GM23338 (cell line): ENCODE measurements at regions not wholly inside any gene's neighbourhood (a gene's known extent, or its start where the extent isn't known, plus 50 kb on each side); places are given as distances from the start of the nearest gene placed in this dataset.

Experiments
- CREB1 ChIP-seq: fragments of 250-450 bp; sonication (Bioruptor Pico); IDR thresholded peaks from 2 replicates; pipeline ENCODE4 v1.5.0; 2020; ENCODE audit warnings: low read depth, mild to moderate bottlenecking, moderate library complexity
- EZH2 ChIP-seq: fragments of 200-600 bp; sonication (generic); IDR thresholded peaks from one replicate; pipeline ENCODE4 v1.8.0; 2017; ENCODE audit warnings: antibody characterized with exemption, mild to moderate bottlenecking, low read depth; ENCODE audit not compliant: unreplicated experiment
- EZH2phosphoT487 ChIP-seq: fragments of 200-600 bp; sonication (generic); IDR thresholded peaks from one replicate; pipeline ENCODE4 v1.8.1; 2018; ENCODE audit warnings: antibody characterized with exemption; ENCODE audit not compliant: unreplicated experiment
- JUNB ChIP-seq: IDR thresholded peaks from one replicate; pipeline ENCODE4 v1.6.1; 2016; ENCODE audit warnings: antibody characterized with exemption; ENCODE audit not compliant: unreplicated experiment
- POLR2AphosphoS5 ChIP-seq: IDR thresholded peaks from 2 replicates; pipeline ENCODE4 v1.6.1; 2016; ENCODE audit warnings: antibody characterized with exemption, low read depth
- STAT1 ChIP-seq: IDR thresholded peaks from one replicate; pipeline ENCODE4 v1.6.1; 2016; ENCODE audit warnings: antibody characterized with exemption; ENCODE audit not compliant: unreplicated experiment
- ZNF331 ChIP-seq: fragments of 250-450 bp; sonication (Bioruptor Pico); IDR thresholded peaks from 2 replicates; pipeline ENCODE4 v1.5.0; 2020; ENCODE audit warnings: low read depth, mild to moderate bottlenecking, moderate library complexity
- TF ChIP-seq, protein P1 (sequence below), 2 experiments: fragments of 200-600 bp in 1 of 2; sonication (generic) in 1 of 2; conservative IDR thresholded peaks; 2 replicates each; pipeline versions ENCODE4 v1.5.1 to v1.6.1; 2016 to 2017; ENCODE audit warnings: antibody characterized with exemption in 2 of 2, low read depth in 2 of 2, mild to moderate bottlenecking in 2 of 2, moderate library complexity in 1 of 2
- TF ChIP-seq, protein P2 (sequence below): IDR thresholded peaks from one replicate; pipeline ENCODE4 v1.6.1; 2018; ENCODE audit warnings: antibody characterized with exemption; ENCODE audit not compliant: unreplicated experiment
- TF ChIP-seq, protein P3 (sequence below): IDR thresholded peaks from 2 replicates; pipeline ENCODE4 v1.6.1; 2016; ENCODE audit warnings: antibody characterized with exemption

GRCh38 chr7:25658375-25658774, 430.1 kb upstream of the NPVF start:
- TF ChIP-seq, protein P1, sequence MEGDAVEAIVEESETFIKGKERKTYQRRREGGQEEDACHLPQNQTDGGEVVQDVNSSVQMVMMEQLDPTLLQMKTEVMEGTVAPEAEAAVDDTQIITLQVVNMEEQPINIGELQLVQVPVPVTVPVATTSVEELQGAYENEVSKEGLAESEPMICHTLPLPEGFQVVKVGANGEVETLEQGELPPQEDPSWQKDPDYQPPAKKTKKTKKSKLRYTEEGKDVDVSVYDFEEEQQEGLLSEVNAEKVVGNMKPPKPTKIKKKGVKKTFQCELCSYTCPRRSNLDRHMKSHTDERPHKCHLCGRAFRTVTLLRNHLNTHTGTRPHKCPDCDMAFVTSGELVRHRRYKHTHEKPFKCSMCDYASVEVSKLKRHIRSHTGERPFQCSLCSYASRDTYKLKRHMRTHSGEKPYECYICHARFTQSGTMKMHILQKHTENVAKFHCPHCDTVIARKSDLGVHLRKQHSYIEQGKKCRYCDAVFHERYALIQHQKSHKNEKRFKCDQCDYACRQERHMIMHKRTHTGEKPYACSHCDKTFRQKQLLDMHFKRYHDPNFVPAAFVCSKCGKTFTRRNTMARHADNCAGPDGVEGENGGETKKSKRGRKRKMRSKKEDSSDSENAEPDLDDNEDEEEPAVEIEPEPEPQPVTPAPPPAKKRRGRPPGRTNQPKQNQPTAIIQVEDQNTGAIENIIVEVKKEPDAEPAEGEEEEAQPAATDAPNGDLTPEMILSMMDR (conservative IDR thresholded peaks at IDR 0.05; ENCODE audit: low read depth in 2 of 2), result no peak
- TF ChIP-seq STAT1 (no peak), EZH2phosphoT487 (no peak), JUNB (no peak), EZH2 (no peak), POLR2AphosphoS5 (no peak), ZNF331 (CRISPR knock-in tag) (no peak), CREB1 (no peak)
- TF ChIP-seq, protein P2, sequence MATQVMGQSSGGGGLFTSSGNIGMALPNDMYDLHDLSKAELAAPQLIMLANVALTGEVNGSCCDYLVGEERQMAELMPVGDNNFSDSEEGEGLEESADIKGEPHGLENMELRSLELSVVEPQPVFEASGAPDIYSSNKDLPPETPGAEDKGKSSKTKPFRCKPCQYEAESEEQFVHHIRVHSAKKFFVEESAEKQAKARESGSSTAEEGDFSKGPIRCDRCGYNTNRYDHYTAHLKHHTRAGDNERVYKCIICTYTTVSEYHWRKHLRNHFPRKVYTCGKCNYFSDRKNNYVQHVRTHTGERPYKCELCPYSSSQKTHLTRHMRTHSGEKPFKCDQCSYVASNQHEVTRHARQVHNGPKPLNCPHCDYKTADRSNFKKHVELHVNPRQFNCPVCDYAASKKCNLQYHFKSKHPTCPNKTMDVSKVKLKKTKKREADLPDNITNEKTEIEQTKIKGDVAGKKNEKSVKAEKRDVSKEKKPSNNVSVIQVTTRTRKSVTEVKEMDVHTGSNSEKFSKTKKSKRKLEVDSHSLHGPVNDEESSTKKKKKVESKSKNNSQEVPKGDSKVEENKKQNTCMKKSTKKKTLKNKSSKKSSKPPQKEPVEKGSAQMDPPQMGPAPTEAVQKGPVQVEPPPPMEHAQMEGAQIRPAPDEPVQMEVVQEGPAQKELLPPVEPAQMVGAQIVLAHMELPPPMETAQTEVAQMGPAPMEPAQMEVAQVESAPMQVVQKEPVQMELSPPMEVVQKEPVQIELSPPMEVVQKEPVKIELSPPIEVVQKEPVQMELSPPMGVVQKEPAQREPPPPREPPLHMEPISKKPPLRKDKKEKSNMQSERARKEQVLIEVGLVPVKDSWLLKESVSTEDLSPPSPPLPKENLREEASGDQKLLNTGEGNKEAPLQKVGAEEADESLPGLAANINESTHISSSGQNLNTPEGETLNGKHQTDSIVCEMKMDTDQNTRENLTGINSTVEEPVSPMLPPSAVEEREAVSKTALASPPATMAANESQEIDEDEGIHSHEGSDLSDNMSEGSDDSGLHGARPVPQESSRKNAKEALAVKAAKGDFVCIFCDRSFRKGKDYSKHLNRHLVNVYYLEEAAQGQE, result no peak
- TF ChIP-seq, protein P3, sequence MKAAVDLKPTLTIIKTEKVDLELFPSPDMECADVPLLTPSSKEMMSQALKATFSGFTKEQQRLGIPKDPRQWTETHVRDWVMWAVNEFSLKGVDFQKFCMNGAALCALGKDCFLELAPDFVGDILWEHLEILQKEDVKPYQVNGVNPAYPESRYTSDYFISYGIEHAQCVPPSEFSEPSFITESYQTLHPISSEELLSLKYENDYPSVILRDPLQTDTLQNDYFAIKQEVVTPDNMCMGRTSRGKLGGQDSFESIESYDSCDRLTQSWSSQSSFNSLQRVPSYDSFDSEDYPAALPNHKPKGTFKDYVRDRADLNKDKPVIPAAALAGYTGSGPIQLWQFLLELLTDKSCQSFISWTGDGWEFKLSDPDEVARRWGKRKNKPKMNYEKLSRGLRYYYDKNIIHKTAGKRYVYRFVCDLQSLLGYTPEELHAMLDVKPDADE, result no peak
